ENCODE measurements at regions not wholly inside any gene's neighbourhood (a gene's known extent, or its start where the extent isn't known, plus 50 kb on each side); places are given as distances from the start of the nearest gene placed in this dataset.

DNA sequence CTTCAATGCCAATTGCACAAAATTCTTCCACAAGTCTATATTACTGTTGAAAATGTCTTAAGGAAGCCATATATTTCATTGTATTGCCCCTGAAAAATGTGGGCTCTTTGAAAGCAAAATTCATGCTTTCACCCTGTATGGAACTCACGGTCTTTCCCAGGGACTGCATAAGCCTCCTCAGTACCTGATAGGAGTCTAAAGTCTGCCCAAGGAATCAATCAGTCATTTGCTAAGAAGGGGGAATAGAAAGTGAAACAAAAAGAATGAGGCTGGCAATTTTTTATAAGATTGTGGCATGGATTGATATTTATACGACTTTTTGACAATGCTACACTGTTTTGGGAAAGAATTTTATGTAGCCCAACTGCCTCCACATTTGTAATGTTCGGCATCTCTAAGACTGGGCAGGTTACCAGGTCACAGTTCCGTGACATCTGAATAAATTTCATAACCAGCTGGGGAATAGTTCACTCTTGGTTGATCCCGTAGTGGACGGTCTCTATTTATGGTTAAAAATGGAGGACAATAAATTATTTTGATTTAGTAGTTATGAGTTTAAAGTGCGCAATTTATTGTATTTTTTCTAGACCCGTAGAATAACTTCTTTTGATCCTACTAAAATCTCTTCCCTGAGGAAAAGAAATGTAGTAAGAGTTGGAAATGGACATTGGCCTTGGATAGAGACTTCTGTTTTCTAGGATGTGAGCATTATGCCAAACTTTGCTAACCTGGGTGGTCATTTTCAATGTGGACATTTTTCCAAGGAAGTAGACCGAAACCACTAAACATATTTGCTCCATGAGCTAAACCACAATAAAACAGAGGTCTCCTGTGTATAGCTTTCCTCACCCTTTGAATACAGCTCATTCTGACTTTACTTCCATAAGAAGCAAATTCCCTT is 1585.4 kb downstream of the EFNB2 start:
- no peaks in the 10 kb centered on the region for H3K79me2 ChIP-seq (ENCODE audit: insufficient read depth)
- H3K4me3 ChIP-seq = no peak overlapping the region
- H3K27me3 ChIP-seq (replicated peaks; ENCODE audit: insufficient read depth) = no peaks in the 10 kb centered on the region
- H3K4me2 ChIP-seq (ENCODE audit: unreplicated experiment) = no peak overlapping the region
- H3K36me3 ChIP-seq (ENCODE audit: low read depth) = no peaks in the 10 kb centered on the region
- WGBS, 2 experiments (ENCODE audit: low coverage in 1 of 2, low lambda C conversion rate in 2 of 2, missing lambda C conversion rate in 2 of 2) = 32 to 39% methylated on average over 9 of the region's 9 CpGs
- H3K27ac ChIP-seq = no peak overlapping the region
- H3K9me3 ChIP-seq (ENCODE audit: low read depth) = peaks cover 7% of the 10 kb centered on the region
- TF ChIP-seq EZH2phosphoT487 (IDR thresholded peaks at IDR 0.05; ENCODE audit: insufficient read depth, low read depth) = no peak
- no peak for TF ChIP-seq EZH2 (IDR thresholded peaks at IDR 0.05; ENCODE audit: insufficient read depth, poor library complexity, severe bottlenecking)
- H3F3A ChIP-seq (ENCODE audit: insufficient read depth) = no peaks in the 10 kb centered on the region
- H3K9me2 ChIP-seq (ENCODE audit: insufficient read depth) = no peaks in the 10 kb centered on the region
- no peaks in the 10 kb centered on the region for H3K4me1 ChIP-seq (ENCODE audit: insufficient read depth)
- no peak overlapping the region for H2AFZ ChIP-seq
- no peak for DNase-seq
- in situ Hi-C loops (cut with MboI) = no loop called here
- no peak overlapping the region for H3K9ac ChIP-seq
- no peaks in the 10 kb centered on the region for H4K20me1 ChIP-seq (ENCODE audit: insufficient read depth)

DNA sequence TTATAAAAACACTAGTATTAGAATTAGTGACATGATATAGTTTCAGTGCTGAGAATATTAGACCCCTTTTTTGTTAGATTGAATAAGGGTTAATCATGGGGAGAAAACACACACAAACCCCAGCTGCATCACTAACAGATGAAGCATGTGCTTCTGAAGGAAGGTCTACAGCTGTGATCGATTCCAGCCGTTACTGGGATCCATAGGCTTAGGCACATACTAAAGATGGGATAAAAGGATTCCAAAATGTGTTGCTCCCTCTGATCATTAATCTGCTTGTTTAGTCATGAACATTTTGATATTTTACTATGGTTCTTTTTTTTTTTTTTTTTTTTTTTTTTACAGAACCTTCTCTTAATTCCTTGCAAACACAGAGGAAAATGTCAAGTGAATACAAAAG is 1591.3 kb downstream of the EFNB2 start:
- Histone ChIP-seq H3K27ac (no peak overlapping the region), H3K4me3 (no peak overlapping the region), H3K9me2 (ENCODE audit: insufficient read depth) (no peaks in the 10 kb centered on the region), H3F3A (ENCODE audit: insufficient read depth) (no peaks in the 10 kb centered on the region), H3K79me2 (ENCODE audit: insufficient read depth) (no peaks in the 10 kb centered on the region), H3K36me3 (ENCODE audit: low read depth) (no peaks in the 10 kb centered on the region), H3K4me1 (ENCODE audit: insufficient read depth) (no peaks in the 10 kb centered on the region), H3K9ac (no peak overlapping the region), H2AFZ (no peak overlapping the region), H4K20me1 (ENCODE audit: insufficient read depth) (no peaks in the 10 kb centered on the region), H3K9me3 (ENCODE audit: low read depth) (peaks cover 13% of the 10 kb centered on the region), H3K4me2 (ENCODE audit: unreplicated experiment) (no peak overlapping the region), H3K27me3 (replicated peaks; ENCODE audit: insufficient read depth) (no peaks in the 10 kb centered on the region)
- no peak for DNase-seq
- 2% methylated on average over 2 of the region's 2 CpGs for WGBS, 2 experiments (ENCODE audit: low coverage in 1 of 2, low lambda C conversion rate in 2 of 2, missing lambda C conversion rate in 2 of 2)
- in situ Hi-C loops (cut with MboI) = no loop called here
- TF ChIP-seq EZH2phosphoT487 (IDR thresholded peaks at IDR 0.05; ENCODE audit: insufficient read depth, low read depth) = no peak
- no peak for TF ChIP-seq EZH2 (IDR thresholded peaks at IDR 0.05; ENCODE audit: insufficient read depth, poor library complexity, severe bottlenecking)

DNA sequence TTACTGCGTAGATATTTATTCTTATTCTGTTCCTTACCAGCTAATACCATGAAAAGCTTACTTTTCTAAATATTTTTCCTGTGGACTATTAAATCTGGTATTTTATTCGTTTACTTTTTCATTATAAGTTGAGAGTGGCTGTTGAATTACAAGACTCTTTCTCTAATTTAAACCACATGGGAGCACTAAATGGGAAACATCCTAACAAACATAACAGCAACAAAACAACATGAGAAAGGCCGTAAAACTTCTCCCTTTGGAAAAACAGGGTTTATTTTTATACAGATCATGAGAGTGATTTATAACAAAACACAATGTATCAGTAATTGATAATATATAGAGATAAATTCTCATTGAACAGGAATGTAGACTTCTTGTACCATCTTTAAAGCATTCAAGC is 1592.1 kb downstream of the EFNB2 start:
- no peaks in the 10 kb centered on the region for H3K4me1 ChIP-seq (ENCODE audit: insufficient read depth)
- no peak overlapping the region for H2AFZ ChIP-seq
- no peaks in the 10 kb centered on the region for H3K27me3 ChIP-seq (replicated peaks; ENCODE audit: insufficient read depth)
- no peaks in the 10 kb centered on the region for H4K20me1 ChIP-seq (ENCODE audit: insufficient read depth)
- H3K79me2 ChIP-seq (ENCODE audit: insufficient read depth) = no peaks in the 10 kb centered on the region
- in situ Hi-C loops (cut with MboI) = no loop called here
- H3K36me3 ChIP-seq (ENCODE audit: low read depth) = no peaks in the 10 kb centered on the region
- DNase-seq = no peak
- H3K9me3 ChIP-seq (ENCODE audit: low read depth) = peaks cover 8% of the 10 kb centered on the region
- no peak overlapping the region for H3K9ac ChIP-seq
- no peak overlapping the region for H3K4me2 ChIP-seq (ENCODE audit: unreplicated experiment)
- no peak overlapping the region for H3K4me3 ChIP-seq
- no peaks in the 10 kb centered on the region for H3F3A ChIP-seq (ENCODE audit: insufficient read depth)
- 4 to 7% methylated on average over 3 of the region's 3 CpGs for WGBS, 2 experiments (ENCODE audit: low coverage in 1 of 2, low lambda C conversion rate in 2 of 2, missing lambda C conversion rate in 2 of 2)
- H3K9me2 ChIP-seq (ENCODE audit: insufficient read depth) = no peaks in the 10 kb centered on the region
- no peak overlapping the region for H3K27ac ChIP-seq
- TF ChIP-seq EZH2phosphoT487 (IDR thresholded peaks at IDR 0.05; ENCODE audit: insufficient read depth, low read depth) (no peak), EZH2 (IDR thresholded peaks at IDR 0.05; ENCODE audit: insufficient read depth, poor library complexity, severe bottlenecking) (no peak)

DNA sequence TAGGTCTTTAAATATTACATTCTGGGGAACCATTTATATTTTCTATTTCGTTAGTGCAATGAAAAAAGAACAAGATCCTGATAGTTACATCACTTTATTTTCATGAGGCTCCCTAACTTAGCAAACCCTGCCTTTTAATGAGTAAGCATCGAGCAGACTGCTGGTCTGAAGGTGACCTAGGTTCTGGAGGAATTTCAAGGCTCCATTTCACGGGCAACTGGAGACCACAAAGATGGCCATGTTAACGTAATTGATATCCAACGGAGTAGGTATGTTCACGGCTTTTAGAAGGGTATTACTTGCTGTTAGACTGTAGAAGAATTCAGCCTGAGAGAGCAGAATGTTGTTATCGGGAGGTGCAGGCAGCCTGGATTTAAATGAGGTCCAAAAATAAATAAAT is 1597.6 kb downstream of the EFNB2 start:
- Histone ChIP-seq H2AFZ (no peak overlapping the region), H3K4me2 (ENCODE audit: unreplicated experiment) (no peak overlapping the region), H3K9me3 (ENCODE audit: low read depth) (no peaks in the 10 kb centered on the region), H3F3A (ENCODE audit: insufficient read depth) (no peaks in the 10 kb centered on the region), H3K36me3 (ENCODE audit: low read depth) (no peaks in the 10 kb centered on the region), H3K4me1 (ENCODE audit: insufficient read depth) (no peaks in the 10 kb centered on the region), H3K9me2 (ENCODE audit: insufficient read depth) (no peaks in the 10 kb centered on the region), H3K9ac (no peak overlapping the region), H3K4me3 (no peak overlapping the region), H3K79me2 (ENCODE audit: insufficient read depth) (no peaks in the 10 kb centered on the region), H3K27me3 (replicated peaks; ENCODE audit: insufficient read depth) (no peaks in the 10 kb centered on the region), H3K27ac (no peak overlapping the region), H4K20me1 (ENCODE audit: insufficient read depth) (no peaks in the 10 kb centered on the region)
- WGBS, 2 experiments (ENCODE audit: low coverage in 1 of 2, low lambda C conversion rate in 2 of 2, missing lambda C conversion rate in 2 of 2) = 19 to 31% methylated on average over 7 of the region's 7 CpGs
- in situ Hi-C loops (cut with MboI) = no loop called here
- TF ChIP-seq EZH2phosphoT487 (IDR thresholded peaks at IDR 0.05; ENCODE audit: insufficient read depth, low read depth) (no peak), EZH2 (IDR thresholded peaks at IDR 0.05; ENCODE audit: insufficient read depth, poor library complexity, severe bottlenecking) (no peak)
- no peak for DNase-seq
